Breast epithelium (tissue), 4 donors: ENCODE measurements at regions not wholly inside any gene's neighbourhood (a gene's known extent, or its start where the extent isn't known, plus 50 kb on each side); places are given as distances from the start of the nearest gene placed in this dataset.
"Not testable (repeated sequence)": the region's sequence is repeated elsewhere in the genome, so short reads cannot be mapped to it uniquely, and the experiment has no call there.

Experiments
- DNase-seq, 2 donors: peaks; one replicate each; pipeline ENCODE4 v3.0.0-alpha.2; 2019; ENCODE audit warnings: low spot score in 2 of 2
- H3K27ac ChIP-seq, 2 donors: fragments of 200-600 bp; sonication (generic) in 1 of 2; one replicate each; pipeline ENCODE4 v1.5.1; 2016 to 2019; ENCODE audit warnings: mild to moderate bottlenecking in 1 of 2
- H3K27me3 ChIP-seq, 2 donors: fragments of 200-600 bp; sonication (generic) in 1 of 2; one replicate each; pipeline versions ENCODE4 v1.5.1 to v1.6.0; 2017 to 2019; ENCODE audit warnings: control low read depth in 1 of 2, mild to moderate bottlenecking in 1 of 2
- H3K36me3 ChIP-seq: fragments of 200-600 bp; one replicate; pipeline ENCODE4 v1.5.1; 2019
- H3K4me1 ChIP-seq, 2 donors: fragments of 200-600 bp; sonication (generic); one replicate each; pipeline ENCODE4 v1.5.1; 2016 to 2019; ENCODE audit warnings: control low read depth in 1 of 2
- H3K4me3 ChIP-seq, 3 donors: fragments of 200-600 bp; sonication (generic); 1 replicate in 2 of 3; 2 replicates in 1 of 3; pipeline ENCODE4 v1.5.1; 2016 to 2019; ENCODE audit warnings: mild to moderate bottlenecking in 3 of 3, moderate library complexity in 2 of 3
- H3K9me3 ChIP-seq, 2 donors: fragments of 200-600 bp; sonication (generic) in 1 of 2; one replicate each; pipeline ENCODE4 v1.5.1; 2016 to 2019; ENCODE audit warnings: control low read depth in 1 of 2
- POLR2A ChIP-seq: fragments of 450-650 bp; IDR thresholded peaks from one replicate; pipeline ENCODE4 v1.6.1; 2016; ENCODE audit warnings: antibody characterized with exemption, mild to moderate bottlenecking, moderate library complexity
- POLR2AphosphoS5 ChIP-seq, 3 donors: sonication (generic); formaldehyde crosslinking; IDR thresholded peaks; one replicate each; pipeline ENCODE4 v1.6.1; 2017; ENCODE audit warnings: antibody characterized with exemption in 3 of 3
- intact Hi-C: fragments of 100-400 bp; cut with DNase I; formaldehyde crosslinking; loops from one replicate; pipeline ENCODE4 v1.15.1; 2023; ENCODE audit warnings: low total_unique reads
- TF ChIP-seq, protein P1 (sequence below), 3 donors: fragments of 450-650 bp; IDR thresholded peaks; one replicate each; pipeline ENCODE4 v1.5.1; 2016 to 2017; ENCODE audit warnings: antibody characterized with exemption in 3 of 3, mild to moderate bottlenecking in 3 of 3, moderate library complexity in 3 of 3

DNA sequence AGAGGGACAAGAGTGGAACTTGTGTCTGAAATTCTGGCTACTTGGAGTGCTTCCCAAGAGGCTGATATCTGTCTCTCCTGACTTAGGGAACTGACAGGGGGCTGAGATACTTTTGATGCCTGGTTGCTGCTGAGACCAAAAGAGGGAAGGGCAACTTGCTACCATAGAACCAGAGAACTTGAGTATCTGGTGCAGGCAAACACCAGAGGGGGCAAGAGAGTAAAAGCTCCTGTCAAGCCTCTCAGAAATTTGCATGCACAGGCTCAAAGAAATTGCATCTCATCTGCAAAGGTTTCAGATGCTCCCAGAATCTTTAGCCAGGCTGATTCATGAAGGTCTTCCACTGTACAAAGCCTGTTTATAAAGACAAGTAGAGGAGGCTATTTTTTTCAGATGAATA is 391.3 kb upstream of the FOXG1 start:
- intact Hi-C loops, result no loop called here
- Histone ChIP-seq H3K4me1 (no peaks in the 10 kb centered on the region), H3K27me3 (no peaks in the 10 kb centered on the region), H3K36me3 (no peaks in the 10 kb centered on the region), H3K9me3 (no peaks in the 10 kb centered on the region), H3K27ac (no peak overlapping the region), H3K4me3 (no peak overlapping the region)
- no peak for TF ChIP-seq POLR2A
- TF ChIP-seq, protein P1, sequence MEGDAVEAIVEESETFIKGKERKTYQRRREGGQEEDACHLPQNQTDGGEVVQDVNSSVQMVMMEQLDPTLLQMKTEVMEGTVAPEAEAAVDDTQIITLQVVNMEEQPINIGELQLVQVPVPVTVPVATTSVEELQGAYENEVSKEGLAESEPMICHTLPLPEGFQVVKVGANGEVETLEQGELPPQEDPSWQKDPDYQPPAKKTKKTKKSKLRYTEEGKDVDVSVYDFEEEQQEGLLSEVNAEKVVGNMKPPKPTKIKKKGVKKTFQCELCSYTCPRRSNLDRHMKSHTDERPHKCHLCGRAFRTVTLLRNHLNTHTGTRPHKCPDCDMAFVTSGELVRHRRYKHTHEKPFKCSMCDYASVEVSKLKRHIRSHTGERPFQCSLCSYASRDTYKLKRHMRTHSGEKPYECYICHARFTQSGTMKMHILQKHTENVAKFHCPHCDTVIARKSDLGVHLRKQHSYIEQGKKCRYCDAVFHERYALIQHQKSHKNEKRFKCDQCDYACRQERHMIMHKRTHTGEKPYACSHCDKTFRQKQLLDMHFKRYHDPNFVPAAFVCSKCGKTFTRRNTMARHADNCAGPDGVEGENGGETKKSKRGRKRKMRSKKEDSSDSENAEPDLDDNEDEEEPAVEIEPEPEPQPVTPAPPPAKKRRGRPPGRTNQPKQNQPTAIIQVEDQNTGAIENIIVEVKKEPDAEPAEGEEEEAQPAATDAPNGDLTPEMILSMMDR (IDR thresholded peaks at IDR 0.05), result peak in 1 of 3 donors; percentile 20
- no peak for DNase-seq

- intact Hi-C loops, result no loop called here
- TF ChIP-seq POLR2AphosphoS5 (IDR thresholded peaks at IDR 0.05) (no peak), POLR2A (no peak)
- TF ChIP-seq, protein P1 (IDR thresholded peaks at IDR 0.05), result no peak
- no peak overlapping the region for H3K4me3 ChIP-seq
Observed at GRCh38 chr14:28381656-28382055, 384.9 kb upstream of the FOXG1 start.

DNA sequence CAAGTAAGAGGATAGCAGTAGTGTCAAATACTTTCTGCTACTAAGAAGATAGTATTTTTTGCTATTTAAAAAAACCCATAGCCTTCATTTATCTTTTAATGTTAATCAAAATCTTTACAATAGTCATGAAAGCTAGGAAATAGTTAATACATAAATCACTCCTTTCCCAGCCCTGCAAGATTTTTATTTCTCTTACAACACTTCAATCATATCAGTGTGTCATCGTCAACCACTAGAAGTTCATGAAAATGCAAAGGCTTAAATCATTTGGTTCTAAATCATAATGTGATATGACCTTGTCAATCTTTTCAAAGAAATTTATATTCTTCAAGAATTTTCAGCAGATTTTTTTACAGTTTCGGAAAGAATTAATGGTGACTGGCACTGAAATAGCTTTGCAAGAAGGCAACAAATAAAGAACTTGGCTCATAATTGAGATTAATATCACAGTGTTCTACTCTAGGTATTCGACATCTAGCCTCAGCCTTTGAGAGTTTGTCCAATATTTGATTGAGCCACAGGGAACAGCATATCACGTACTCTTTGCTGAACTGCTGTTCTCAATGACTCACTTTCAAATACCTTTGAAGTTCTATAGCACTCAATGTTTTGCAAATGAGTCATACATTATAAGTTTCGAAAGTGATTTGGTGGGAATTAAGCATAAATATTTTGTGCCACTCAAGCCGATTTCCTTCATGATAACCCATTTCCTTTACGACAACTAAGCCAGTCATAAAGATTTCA is 384.0 kb upstream of the FOXG1 start:
- H3K27ac ChIP-seq, result no peak overlapping the region
- no peak overlapping the region for H3K4me3 ChIP-seq
- no peak for DNase-seq
- H3K9me3 ChIP-seq, result no peaks in the 10 kb centered on the region
- H3K36me3 ChIP-seq, result no peaks in the 10 kb centered on the region
- TF ChIP-seq POLR2AphosphoS5 (IDR thresholded peaks at IDR 0.05), result no peak
- no peak for TF ChIP-seq POLR2A
- TF ChIP-seq, protein P1 (IDR thresholded peaks at IDR 0.05), result no peak
- H3K27me3 ChIP-seq, result no peaks in the 10 kb centered on the region
- H3K4me1 ChIP-seq, result no peaks in the 10 kb centered on the region
- intact Hi-C loops, result no loop called here

More at GRCh38 chr14:28381656-28382055, 384.9 kb upstream of the FOXG1 start:
- no peak overlapping the region for H3K27ac ChIP-seq
- no peaks in the 10 kb centered on the region for H3K4me1 ChIP-seq
- no peak for DNase-seq
- H3K27me3 ChIP-seq, result no peaks in the 10 kb centered on the region
- H3K9me3 ChIP-seq, result no peaks in the 10 kb centered on the region
- H3K36me3 ChIP-seq, result no peaks in the 10 kb centered on the region

DNA sequence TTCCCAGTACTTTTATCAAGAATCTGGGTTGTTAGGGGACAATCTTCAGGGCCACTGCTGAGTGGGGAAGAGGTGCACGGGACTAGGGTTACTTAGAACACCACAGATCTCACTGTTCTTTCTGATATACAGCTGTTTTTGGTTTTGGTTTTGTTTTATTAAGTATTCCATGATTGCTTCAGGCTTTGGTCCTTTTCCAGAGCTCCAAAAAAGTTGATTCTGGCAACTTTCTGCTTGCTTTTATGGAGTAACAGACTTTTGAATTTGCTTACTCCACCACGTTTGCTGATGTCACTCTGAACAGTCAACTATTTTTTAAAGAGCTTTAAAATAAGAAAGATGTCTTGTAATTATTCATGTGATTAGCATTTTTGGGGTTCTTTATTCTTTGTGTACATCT is 368.1 kb upstream of the FOXG1 start:
- Histone ChIP-seq H3K9me3 (no peaks in the 10 kb centered on the region), H3K36me3 (no peaks in the 10 kb centered on the region), H3K4me3 (no peak overlapping the region), H3K4me1 (no peaks in the 10 kb centered on the region), H3K27ac (no peak overlapping the region), H3K27me3 (no peaks in the 10 kb centered on the region)
- intact Hi-C loops, result no loop called here
- no peak for DNase-seq
- TF ChIP-seq, protein P1 (IDR thresholded peaks at IDR 0.05), result no peak
- TF ChIP-seq POLR2AphosphoS5 (IDR thresholded peaks at IDR 0.05) (no peak), POLR2A (no peak)

DNA sequence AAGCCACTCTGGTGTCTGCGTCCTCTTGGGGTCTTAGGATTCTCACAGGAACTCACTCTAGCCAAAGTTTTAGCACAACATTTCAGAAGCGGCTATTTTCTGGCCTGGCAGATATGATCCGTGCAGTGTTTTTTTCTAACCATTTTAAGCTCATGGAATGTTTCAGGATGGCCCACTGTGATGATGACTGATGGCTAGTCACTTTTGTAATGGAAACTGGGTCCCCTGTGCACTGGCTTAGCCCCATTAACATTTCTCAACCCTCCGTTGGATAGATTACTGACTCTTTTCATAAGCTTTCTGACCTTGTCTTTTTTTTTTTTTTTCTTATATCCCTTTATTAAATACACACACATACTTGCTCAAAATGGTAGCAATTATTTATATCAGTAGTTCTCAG is 364.9 kb upstream of the FOXG1 start:
- H3K27ac ChIP-seq, H3K4me1 ChIP-seq, H3K4me3 ChIP-seq, DNase-seq, H3K27me3 ChIP-seq, H3K9me3 ChIP-seq, intact Hi-C loops, H3K36me3 ChIP-seq: not testable (repeated sequence)

GRCh38 chr14:28406196-28406595 is 360.4 kb upstream of the FOXG1 start:
- H3K36me3 ChIP-seq, result no peaks in the 10 kb centered on the region
- intact Hi-C loops, result no loop called here
- TF ChIP-seq POLR2A (no peak), POLR2AphosphoS5 (IDR thresholded peaks at IDR 0.05) (no peak)
- TF ChIP-seq, protein P1 (IDR thresholded peaks at IDR 0.05), result no peak
- H3K27ac ChIP-seq, result no peak overlapping the region
- no peaks in the 10 kb centered on the region for H3K4me1 ChIP-seq
- H3K27me3 ChIP-seq, result no peaks in the 10 kb centered on the region
- H3K4me3 ChIP-seq, result no peak overlapping the region
- H3K9me3 ChIP-seq, result no peaks in the 10 kb centered on the region
- no peak for DNase-seq
